Activated CD8-positive, alpha-beta memory T cell treated with anti-CD3 and anti-CD28 coated beads for 36 hours (primary cell): ENCODE measurements at regions not wholly inside any gene's neighbourhood (a gene's known extent, or its start where the extent isn't known, plus 50 kb on each side); places are given as distances from the start of the nearest gene placed in this dataset.

Experiments used
- CTCF ChIA-PET: fragments of 350-600 bp; sonication (Branson Sonifier 250); formaldehyde crosslinking; loops from one replicate; lab custom pipeline; 2021; ENCODE audit warnings: antibody characterized with exemption; lab: Charles Lee
- POLR2A ChIA-PET: fragments of 350-600 bp; sonication (Branson Sonifier 250); formaldehyde crosslinking; loops from one replicate; lab custom pipeline; 2021; ENCODE audit warnings: antibody characterized with exemption; lab: Charles Lee

GRCh38 chr12:97903356-97903755 is 440.8 kb downstream of the RMST start:
- POLR2A ChIA-PET: no interaction called here
- CTCF ChIA-PET: no interaction called here

GRCh38 chr12:97907504-97907903 is 444.9 kb downstream of the RMST start:
- ChIA-PET CTCF (no interaction called here), POLR2A (no interaction called here)

GRCh38 chr12:97910559-97910958 is 448.0 kb downstream of the RMST start:
- CTCF ChIA-PET: no interaction called here

GRCh38 chr12:97912943-97913342 is 450.3 kb downstream of the RMST start:
- POLR2A ChIA-PET: no interaction called here
- CTCF ChIA-PET: no interaction called here

More at GRCh38 chr12:97910559-97910958, 448.0 kb downstream of the RMST start:
- POLR2A ChIA-PET: no interaction called here

GRCh38 chr12:97921979-97922722 is 459.5 kb downstream of the RMST start:
- POLR2A ChIA-PET: no interaction called here

GRCh38 chr12:97923546-97923945 is 460.9 kb downstream of the RMST start:
- ChIA-PET POLR2A (no interaction called here), CTCF (no interaction called here)

More at GRCh38 chr12:97921979-97922722, 459.5 kb downstream of the RMST start:
- CTCF ChIA-PET: no interaction called here

GRCh38 chr12:97924122-97924521 is 461.5 kb downstream of the RMST start:
- POLR2A ChIA-PET: no interaction called here

GRCh38 chr12:97927977-97928376 is 465.4 kb downstream of the RMST start:
- ChIA-PET POLR2A (no interaction called here), CTCF (no interaction called here)

More at GRCh38 chr12:97924122-97924521, 461.5 kb downstream of the RMST start:
- CTCF ChIA-PET: no interaction called here

- ChIA-PET POLR2A (no interaction called here), CTCF (no interaction called here)
Measured at GRCh38 chr12:97936165-97936564, 473.6 kb downstream of the RMST start.

GRCh38 chr12:97938031-97938430 is 475.4 kb downstream of the RMST start:
- ChIA-PET CTCF (no interaction called here), POLR2A (no interaction called here)

GRCh38 chr12:97939156-97939555 is 476.6 kb downstream of the RMST start:
- ChIA-PET CTCF (no interaction called here), POLR2A (no interaction called here)

- ChIA-PET CTCF (no interaction called here), POLR2A (no interaction called here)
Measured at GRCh38 chr12:97940105-97940504, 477.5 kb downstream of the RMST start.

- ChIA-PET POLR2A (no interaction called here), CTCF (no interaction called here)
Measured at GRCh38 chr12:97940629-97941028, 478.0 kb downstream of the RMST start.

- CTCF ChIA-PET: no interaction called here
- POLR2A ChIA-PET: no interaction called here
Measured at GRCh38 chr12:97941686-97942354, 479.2 kb downstream of the RMST start.

GRCh38 chr12:97943359-97943758 is 480.8 kb downstream of the RMST start:
- ChIA-PET CTCF (no interaction called here), POLR2A (no interaction called here)

GRCh38 chr12:97944576-97944975 is 482.0 kb downstream of the RMST start:
- CTCF ChIA-PET: no interaction called here
- POLR2A ChIA-PET: no interaction called here

- POLR2A ChIA-PET: no interaction called here
- CTCF ChIA-PET: no interaction called here
Measured at GRCh38 chr12:97946701-97947100, 484.1 kb downstream of the RMST start.

GRCh38 chr12:97948591-97948990 is 486.0 kb downstream of the RMST start:
- CTCF ChIA-PET: no interaction called here

GRCh38 chr12:97951239-97951638 is 488.6 kb downstream of the RMST start:
- CTCF ChIA-PET: no interaction called here
- POLR2A ChIA-PET: no interaction called here

More at GRCh38 chr12:97948591-97948990, 486.0 kb downstream of the RMST start:
- POLR2A ChIA-PET: no interaction called here

- CTCF ChIA-PET: no interaction called here
- POLR2A ChIA-PET: no interaction called here
Measured at GRCh38 chr12:97951717-97952116, 489.1 kb downstream of the RMST start.

- ChIA-PET POLR2A (no interaction called here), CTCF (no interaction called here)
Measured at GRCh38 chr12:97957109-97957508, 494.5 kb downstream of the RMST start.
